GM23338 (cell line): ENCODE measurements at regions not wholly inside any gene's neighbourhood (a gene's known extent, or its start where the extent isn't known, plus 50 kb on each side); places are given as distances from the start of the nearest gene placed in this dataset.

Experiments
- ATAC-seq: fragments of 200-7000 bp; cut with Tn5 transposase; 3 replicates; pipeline ENCODE4 v1.9.1; 2020
- DNase-seq: peaks from one replicate; pipeline ENCODE4 v3.0.0-alpha.2; 2015; ENCODE audit warnings: low spot score
- H2AFZ ChIP-seq: fragments of 200-600 bp; sonication (generic); 2 replicates; pipeline ENCODE4 v1.8.0; 2016; ENCODE audit warnings: antibody characterized with exemption, mild to moderate bottlenecking, moderate library complexity
- H3F3A ChIP-seq: fragments of 200-600 bp; sonication (generic); replicated peaks from 2 replicates; pipeline ENCODE4 v1.8.0; 2017; ENCODE audit warnings: antibody characterized with exemption, mixed run types, low read depth
- H3K27ac ChIP-seq: fragments of 200-600 bp; sonication (generic); 2 replicates; pipeline ENCODE4 v1.6.1; 2016; ENCODE audit warnings: low read depth
- H3K27me3 ChIP-seq: fragments of 200-600 bp; sonication (generic); 2 replicates; pipeline ENCODE4 v1.8.0; 2016; ENCODE audit warnings: mild to moderate bottlenecking, mixed run types, moderate library complexity; ENCODE audit not compliant: insufficient read depth
- H3K36me3 ChIP-seq: fragments of 200-600 bp; sonication (generic); 2 replicates; pipeline ENCODE4 v1.8.0; 2016; ENCODE audit warnings: mild to moderate bottlenecking; ENCODE audit not compliant: insufficient read depth
- H3K4me1 ChIP-seq: fragments of 200-600 bp; sonication (generic); 2 replicates; pipeline ENCODE4 v1.8.0; 2016; ENCODE audit warnings: mild to moderate bottlenecking, moderate library complexity; ENCODE audit not compliant: insufficient read depth
- H3K4me2 ChIP-seq: fragments of 200-600 bp; sonication (generic); 2 replicates; pipeline ENCODE4 v1.7.1; 2017; ENCODE audit warnings: mixed run types
- H3K4me3 ChIP-seq: fragments of 200-600 bp; sonication (generic); 2 replicates; pipeline ENCODE4 v1.6.1; 2016; ENCODE audit warnings: mixed run types
- H3K79me2 ChIP-seq: fragments of 200-600 bp; sonication (generic); replicated peaks from 2 replicates; pipeline ENCODE4 v1.8.0; 2017; ENCODE audit warnings: mild to moderate bottlenecking; ENCODE audit not compliant: insufficient read depth
- H3K9me2 ChIP-seq: fragments of 200-600 bp; sonication (generic); 2 replicates; pipeline ENCODE4 v1.8.0; 2017; ENCODE audit not compliant: insufficient read depth
- H4K20me1 ChIP-seq: fragments of 200-600 bp; sonication (generic); replicated peaks from 2 replicates; pipeline ENCODE4 v1.8.0; 2017; ENCODE audit warnings: mild to moderate bottlenecking; ENCODE audit not compliant: insufficient read depth
- H3K27ac Mint-ChIP-seq: 2 replicates; pipeline ENCODE4 v1.8.0; 2020; ENCODE audit warnings: inconsistent platforms, mild to moderate bottlenecking, moderate library complexity, mixed read lengths
- H3K27me3 Mint-ChIP-seq: 3 replicates; pipeline ENCODE4 v1.8.0; 2022; ENCODE audit warnings: low read depth, mild to moderate bottlenecking, moderate library complexity, mixed read lengths, inconsistent platforms; ENCODE audit not compliant: insufficient read depth, poor library complexity
- H3K36me3 Mint-ChIP-seq: 3 replicates; pipeline ENCODE4 v1.8.0; 2021; ENCODE audit warnings: low read depth, mild to moderate bottlenecking, inconsistent platforms, moderate library complexity, mixed read lengths
- H3K4me1 Mint-ChIP-seq: 3 replicates; pipeline ENCODE4 v1.8.0; 2020; ENCODE audit warnings: mild to moderate bottlenecking, inconsistent platforms, mixed read lengths
- H3K4me3 Mint-ChIP-seq: 3 replicates; pipeline ENCODE4 v1.8.0; 2021; ENCODE audit warnings: moderate library complexity, mild to moderate bottlenecking, inconsistent platforms, mixed read lengths
- H3K9me3 Mint-ChIP-seq: 3 replicates; pipeline ENCODE4 v1.8.0; 2020; ENCODE audit warnings: moderate library complexity, mild to moderate bottlenecking, inconsistent platforms, mixed read lengths
- EZH2 ChIP-seq: fragments of 200-600 bp; sonication (generic); IDR thresholded peaks from one replicate; pipeline ENCODE4 v1.8.0; 2017; ENCODE audit warnings: antibody characterized with exemption, mild to moderate bottlenecking, low read depth; ENCODE audit not compliant: unreplicated experiment
- EZH2phosphoT487 ChIP-seq: fragments of 200-600 bp; sonication (generic); IDR thresholded peaks from one replicate; pipeline ENCODE4 v1.8.1; 2018; ENCODE audit warnings: antibody characterized with exemption; ENCODE audit not compliant: unreplicated experiment
- JUNB ChIP-seq: IDR thresholded peaks from one replicate; pipeline ENCODE4 v1.6.1; 2016; ENCODE audit warnings: antibody characterized with exemption; ENCODE audit not compliant: unreplicated experiment
- NANOG ChIP-seq: IDR thresholded peaks from 2 replicates; pipeline ENCODE4 v1.6.1; 2016; ENCODE audit warnings: antibody characterized with exemption, borderline replicate concordance
- POLR2AphosphoS5 ChIP-seq: IDR thresholded peaks from 2 replicates; pipeline ENCODE4 v1.6.1; 2016; ENCODE audit warnings: antibody characterized with exemption, low read depth
- STAT1 ChIP-seq: IDR thresholded peaks from one replicate; pipeline ENCODE4 v1.6.1; 2016; ENCODE audit warnings: antibody characterized with exemption; ENCODE audit not compliant: unreplicated experiment
- ZNF114 ChIP-seq: fragments of 250-450 bp; sonication (Bioruptor Pico); IDR thresholded peaks from 2 replicates; pipeline ENCODE4 v1.5.0; 2020; ENCODE audit warnings: mild to moderate bottlenecking, moderate library complexity
- TF ChIP-seq, protein P1 (sequence below): IDR thresholded peaks from one replicate; pipeline ENCODE4 v1.6.1; 2018; ENCODE audit warnings: antibody characterized with exemption; ENCODE audit not compliant: unreplicated experiment
- TF ChIP-seq, protein P2 (sequence below), 2 experiments: fragments of 200-600 bp in 1 of 2; sonication (generic) in 1 of 2; conservative IDR thresholded peaks; 2 replicates each; pipeline versions ENCODE4 v1.5.1 to v1.6.1; 2016 to 2017; ENCODE audit warnings: antibody characterized with exemption in 2 of 2, low read depth in 2 of 2, mild to moderate bottlenecking in 2 of 2, moderate library complexity in 1 of 2

DNA sequence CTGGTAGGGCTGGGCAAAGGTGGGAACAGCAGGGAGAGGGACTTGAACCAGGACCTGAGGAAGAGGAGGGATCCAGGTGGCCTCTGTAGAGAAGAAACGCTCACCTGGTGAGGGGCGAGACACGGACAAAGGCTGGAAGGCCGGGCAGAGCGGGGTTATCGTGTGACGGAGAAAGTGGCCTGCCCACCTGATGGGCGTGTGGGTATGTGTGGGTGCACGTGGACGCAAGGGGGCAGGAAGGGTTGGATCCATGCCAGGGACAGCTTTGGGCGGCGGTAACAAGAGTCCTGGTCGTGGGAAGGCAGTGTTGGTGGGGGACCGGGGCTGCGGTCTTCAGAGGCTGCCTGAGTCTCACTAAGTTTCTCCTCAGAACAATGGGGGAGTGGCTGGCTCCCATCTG, 104.1 kb upstream of the GSE1 start (continued):
- TF ChIP-seq, protein P1, sequence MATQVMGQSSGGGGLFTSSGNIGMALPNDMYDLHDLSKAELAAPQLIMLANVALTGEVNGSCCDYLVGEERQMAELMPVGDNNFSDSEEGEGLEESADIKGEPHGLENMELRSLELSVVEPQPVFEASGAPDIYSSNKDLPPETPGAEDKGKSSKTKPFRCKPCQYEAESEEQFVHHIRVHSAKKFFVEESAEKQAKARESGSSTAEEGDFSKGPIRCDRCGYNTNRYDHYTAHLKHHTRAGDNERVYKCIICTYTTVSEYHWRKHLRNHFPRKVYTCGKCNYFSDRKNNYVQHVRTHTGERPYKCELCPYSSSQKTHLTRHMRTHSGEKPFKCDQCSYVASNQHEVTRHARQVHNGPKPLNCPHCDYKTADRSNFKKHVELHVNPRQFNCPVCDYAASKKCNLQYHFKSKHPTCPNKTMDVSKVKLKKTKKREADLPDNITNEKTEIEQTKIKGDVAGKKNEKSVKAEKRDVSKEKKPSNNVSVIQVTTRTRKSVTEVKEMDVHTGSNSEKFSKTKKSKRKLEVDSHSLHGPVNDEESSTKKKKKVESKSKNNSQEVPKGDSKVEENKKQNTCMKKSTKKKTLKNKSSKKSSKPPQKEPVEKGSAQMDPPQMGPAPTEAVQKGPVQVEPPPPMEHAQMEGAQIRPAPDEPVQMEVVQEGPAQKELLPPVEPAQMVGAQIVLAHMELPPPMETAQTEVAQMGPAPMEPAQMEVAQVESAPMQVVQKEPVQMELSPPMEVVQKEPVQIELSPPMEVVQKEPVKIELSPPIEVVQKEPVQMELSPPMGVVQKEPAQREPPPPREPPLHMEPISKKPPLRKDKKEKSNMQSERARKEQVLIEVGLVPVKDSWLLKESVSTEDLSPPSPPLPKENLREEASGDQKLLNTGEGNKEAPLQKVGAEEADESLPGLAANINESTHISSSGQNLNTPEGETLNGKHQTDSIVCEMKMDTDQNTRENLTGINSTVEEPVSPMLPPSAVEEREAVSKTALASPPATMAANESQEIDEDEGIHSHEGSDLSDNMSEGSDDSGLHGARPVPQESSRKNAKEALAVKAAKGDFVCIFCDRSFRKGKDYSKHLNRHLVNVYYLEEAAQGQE, result no peak
- no peak for TF ChIP-seq EZH2
- no peak for TF ChIP-seq STAT1
- TF ChIP-seq EZH2phosphoT487, result no peak
- TF ChIP-seq, protein P2, sequence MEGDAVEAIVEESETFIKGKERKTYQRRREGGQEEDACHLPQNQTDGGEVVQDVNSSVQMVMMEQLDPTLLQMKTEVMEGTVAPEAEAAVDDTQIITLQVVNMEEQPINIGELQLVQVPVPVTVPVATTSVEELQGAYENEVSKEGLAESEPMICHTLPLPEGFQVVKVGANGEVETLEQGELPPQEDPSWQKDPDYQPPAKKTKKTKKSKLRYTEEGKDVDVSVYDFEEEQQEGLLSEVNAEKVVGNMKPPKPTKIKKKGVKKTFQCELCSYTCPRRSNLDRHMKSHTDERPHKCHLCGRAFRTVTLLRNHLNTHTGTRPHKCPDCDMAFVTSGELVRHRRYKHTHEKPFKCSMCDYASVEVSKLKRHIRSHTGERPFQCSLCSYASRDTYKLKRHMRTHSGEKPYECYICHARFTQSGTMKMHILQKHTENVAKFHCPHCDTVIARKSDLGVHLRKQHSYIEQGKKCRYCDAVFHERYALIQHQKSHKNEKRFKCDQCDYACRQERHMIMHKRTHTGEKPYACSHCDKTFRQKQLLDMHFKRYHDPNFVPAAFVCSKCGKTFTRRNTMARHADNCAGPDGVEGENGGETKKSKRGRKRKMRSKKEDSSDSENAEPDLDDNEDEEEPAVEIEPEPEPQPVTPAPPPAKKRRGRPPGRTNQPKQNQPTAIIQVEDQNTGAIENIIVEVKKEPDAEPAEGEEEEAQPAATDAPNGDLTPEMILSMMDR (conservative IDR thresholded peaks at IDR 0.05; ENCODE audit: low read depth in 2 of 2), result no peak

DNA sequence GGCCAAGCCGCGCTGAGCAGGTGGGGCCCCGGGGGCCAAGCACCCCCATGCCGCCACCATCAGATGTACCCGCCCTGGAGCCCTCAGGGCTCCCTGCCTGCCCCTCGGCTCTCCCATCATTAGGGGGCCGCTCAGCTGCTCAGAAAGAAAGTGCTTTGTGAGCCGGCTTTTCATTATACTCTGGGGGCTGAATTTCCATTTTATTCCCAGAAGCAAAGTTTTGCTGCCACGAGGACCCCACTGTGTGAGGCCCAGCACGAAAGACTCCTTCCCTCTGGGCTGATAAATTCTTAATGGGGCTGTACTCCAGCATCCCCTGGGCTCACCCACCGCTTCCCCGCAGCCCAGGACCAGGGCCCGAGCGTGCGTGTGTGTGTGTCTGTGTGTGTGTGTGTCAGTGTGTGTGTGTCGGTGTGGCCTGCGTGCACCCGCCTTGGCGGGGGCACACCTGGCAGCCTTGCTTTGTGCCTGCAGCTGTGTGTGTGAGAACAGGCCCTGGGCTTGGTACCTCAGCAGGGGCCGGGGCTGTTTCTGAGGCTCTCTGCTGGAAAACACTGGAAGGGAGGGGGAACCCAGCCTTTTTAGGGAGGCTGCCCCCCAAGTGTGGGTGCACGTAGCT, 103.0 kb upstream of the GSE1 start:
- H3K4me1 ChIP-seq, result peaks cover 8% of the 10 kb centered on the region; the same call in 1 of the 2 replicates
- ATAC-seq (no peak), DNase-seq (no peak)
- H3K9me3 Mint-ChIP-seq, result no peaks in the 10 kb centered on the region
- H3K36me3 ChIP-seq, result no peaks in the 10 kb centered on the region
- H3K27me3 Mint-ChIP-seq, result peaks cover 25% of the 10 kb centered on the region
- peaks cover 61% of the 10 kb centered on the region for H3K4me1 Mint-ChIP-seq
- H2AFZ ChIP-seq, result no peak overlapping the region
- no peaks in the 10 kb centered on the region for H3K79me2 ChIP-seq
- no peaks in the 10 kb centered on the region for H3K9me2 ChIP-seq
- H3K27ac Mint-ChIP-seq, result no peak overlapping the region
- H3K27me3 ChIP-seq, result no peaks in the 10 kb centered on the region
- no peaks in the 10 kb centered on the region for H3F3A ChIP-seq
- H3K4me3 Mint-ChIP-seq, result no peak overlapping the region
- H3K36me3 Mint-ChIP-seq, result no peaks in the 10 kb centered on the region; the same call in 2 of the 3 replicates
- H3K27ac ChIP-seq, result no peak overlapping the region
- H4K20me1 ChIP-seq, result 0 out of 2 replicates have a peak, but pooled peaks cover 4% of the 10 kb centered on the region
- H3K4me2 ChIP-seq, result no peak overlapping the region
- no peak overlapping the region for H3K4me3 ChIP-seq
- TF ChIP-seq EZH2phosphoT487, result no peak
- TF ChIP-seq ZNF114 (CRISPR knock-in tag), result no peak
- TF ChIP-seq POLR2AphosphoS5, result no peak
- TF ChIP-seq STAT1, result no peak
- no peak for TF ChIP-seq JUNB
- TF ChIP-seq NANOG, result no peak
- TF ChIP-seq, protein P2 (conservative IDR thresholded peaks at IDR 0.05; ENCODE audit: low read depth in 2 of 2), result no peak
- TF ChIP-seq, protein P1, result no peak
